Kidney glomerular epithelial cell (primary cell): ENCODE measurements at regions not wholly inside any gene's neighbourhood (a gene's known extent, or its start where the extent isn't known, plus 50 kb on each side); places are given as distances from the start of the nearest gene placed in this dataset.
"Not testable (repeated sequence)": the region's sequence is repeated elsewhere in the genome, so short reads cannot be mapped to it uniquely, and the experiment has no call there.

ENCODE experiments used
- DNase-seq: peaks from one replicate; lab custom pipeline; 2025; lab: John Stamatoyannopoulos, UW

DNA sequence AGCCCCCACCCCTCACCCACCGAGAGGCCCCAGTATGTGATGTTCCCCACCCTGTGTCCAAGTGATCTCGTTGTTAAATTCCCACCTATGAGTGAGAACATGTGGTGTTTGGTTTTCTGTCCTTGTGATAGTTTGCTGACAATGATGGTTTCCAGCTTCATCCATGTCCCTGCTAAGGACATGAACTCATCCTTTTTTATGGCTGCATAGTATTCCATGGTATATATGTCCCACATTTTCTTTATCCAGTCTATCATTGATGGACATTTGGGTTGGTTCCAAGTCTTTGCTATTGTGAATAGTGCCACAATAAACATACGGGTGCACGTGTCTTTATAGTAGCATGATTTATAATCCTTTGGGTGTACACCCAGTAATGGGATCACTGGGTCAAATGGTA is 79.2 kb downstream of the PXDC1 start:
- not testable (repeated sequence) for DNase-seq

- no peak for DNase-seq
Measured at GRCh38 chr6:3671382-3671781, 80.1 kb downstream of the PXDC1 start.

DNA sequence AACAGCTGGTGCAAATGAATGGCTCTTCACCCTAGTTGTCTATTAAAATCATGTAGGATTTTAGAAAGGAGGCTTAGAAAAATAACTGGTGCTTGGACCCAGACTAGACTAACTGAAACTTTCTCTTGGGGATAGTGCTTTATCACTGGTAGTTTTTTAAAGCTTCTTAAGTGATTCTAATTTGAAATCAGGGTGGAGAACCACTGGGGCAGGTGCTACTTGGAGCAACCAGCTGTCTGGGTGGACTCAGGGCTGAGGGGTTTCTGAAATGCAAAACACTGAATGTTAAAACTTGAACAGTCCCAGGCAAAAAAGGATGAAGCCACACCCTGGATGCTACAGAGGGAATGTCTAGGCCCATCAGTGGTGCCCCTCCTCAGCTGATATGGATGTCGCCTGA is 81.2 kb downstream of the PXDC1 start:
- DNase-seq: no peak

GRCh38 chr6:3669916-3670315 is 81.6 kb downstream of the PXDC1 start:
- DNase-seq: no peak

- no peak for DNase-seq
Measured at GRCh38 chr6:3665608-3666007, 85.9 kb downstream of the PXDC1 start.

DNA sequence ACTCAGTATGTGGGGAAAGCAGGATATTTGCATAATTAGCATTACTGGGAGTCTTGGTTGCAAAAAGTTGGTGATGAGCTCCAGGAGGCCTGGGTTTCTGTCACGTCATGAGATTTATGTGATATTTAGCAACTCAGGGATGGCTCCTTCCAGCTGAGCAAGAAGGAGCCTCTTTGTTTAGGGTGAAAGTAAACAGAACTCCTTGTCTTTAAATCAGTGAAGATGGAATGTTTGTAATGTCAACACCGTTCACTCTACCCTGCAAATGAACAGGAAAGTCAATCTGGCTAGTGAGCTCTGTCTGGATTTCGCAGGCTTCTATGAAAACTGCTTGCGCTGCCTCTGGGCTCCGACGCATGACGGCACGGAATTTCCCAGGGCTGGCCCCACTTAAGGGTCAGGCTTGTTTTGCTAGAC is 86.9 kb downstream of the PXDC1 start:
- DNase-seq: peak; percentile 55

DNA sequence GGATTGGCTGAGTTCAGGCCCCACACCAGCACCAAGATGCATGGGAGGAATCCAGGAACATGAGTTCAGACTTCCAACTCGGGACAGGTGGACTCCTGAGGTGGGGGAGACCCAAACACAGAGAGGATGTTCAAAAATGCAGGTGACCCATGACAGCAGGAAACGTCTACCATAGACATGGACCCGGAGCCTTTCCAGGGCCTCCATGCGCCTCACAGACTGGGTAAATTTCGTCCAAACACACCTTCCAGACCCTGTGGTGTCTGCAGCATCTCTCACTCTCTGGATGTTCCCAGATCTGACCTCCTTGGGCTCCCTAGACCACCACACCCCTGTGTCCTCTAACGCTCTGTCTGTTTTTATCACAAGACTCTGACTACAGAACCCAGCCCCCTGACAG is 87.7 kb downstream of the PXDC1 start:
- DNase-seq: no peak

- DNase-seq: no peak
Measured at GRCh38 chr6:3663081-3663480, 88.4 kb downstream of the PXDC1 start.

DNA sequence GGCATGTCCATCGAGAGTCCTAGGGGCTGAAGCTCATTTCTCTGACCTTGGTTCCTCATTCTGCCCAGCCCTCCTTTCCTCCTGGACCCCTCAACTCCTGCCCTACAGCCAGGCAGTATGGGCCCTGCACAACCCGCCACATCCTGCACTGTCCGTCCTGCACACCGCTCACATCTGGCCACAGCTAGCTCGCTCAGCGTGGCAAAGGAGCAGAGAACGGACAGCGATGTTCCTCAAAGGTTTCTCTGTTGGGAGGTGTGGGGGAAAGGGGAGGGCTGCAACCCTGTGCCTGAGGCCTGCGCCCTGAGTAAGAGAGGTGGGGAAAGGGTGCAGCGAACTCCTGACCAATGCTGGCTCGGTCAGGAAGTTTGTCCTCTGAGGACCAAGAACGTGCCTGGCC is 90.1 kb downstream of the PXDC1 start:
- no peak for DNase-seq

DNA sequence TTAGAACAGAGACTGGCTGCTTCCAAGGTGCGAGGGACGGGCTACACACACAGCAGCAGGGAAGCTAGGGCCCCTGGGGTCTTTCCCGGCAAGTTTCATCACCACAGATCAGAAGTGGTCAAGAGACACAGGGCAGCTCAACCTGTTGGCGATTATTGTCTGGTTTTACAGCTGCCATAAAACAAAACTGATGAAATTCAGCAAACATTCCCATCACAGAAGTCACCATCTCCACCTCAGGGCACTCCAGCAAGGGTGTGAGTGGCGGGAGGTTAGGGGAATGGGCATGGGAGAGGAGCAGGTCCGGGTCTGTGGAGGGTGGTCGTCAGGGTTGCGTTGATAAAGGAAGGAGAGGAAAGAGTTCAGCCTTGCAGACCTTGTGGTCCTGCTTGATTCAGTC is 91.0 kb downstream of the PXDC1 start:
- no peak for DNase-seq

DNA sequence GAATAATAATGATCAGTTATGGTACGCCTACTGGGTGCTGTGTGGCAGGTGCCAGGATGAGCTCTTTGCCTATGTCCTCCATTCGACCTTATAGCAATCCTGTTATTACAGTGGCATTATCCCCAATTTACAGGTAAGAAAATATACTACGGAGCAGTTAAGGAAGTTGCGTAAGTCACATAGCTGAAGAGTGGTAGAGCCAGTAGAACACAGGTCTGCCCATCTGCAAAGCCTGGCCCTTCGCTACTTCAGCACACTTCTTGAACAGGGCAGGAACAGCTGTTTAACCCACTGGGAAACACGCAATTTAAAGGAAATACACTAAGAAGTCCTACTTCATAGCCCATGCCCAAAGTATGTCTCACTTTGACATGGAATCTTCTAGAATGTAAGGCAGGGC is 91.8 kb downstream of the PXDC1 start:
- no peak for DNase-seq

DNA sequence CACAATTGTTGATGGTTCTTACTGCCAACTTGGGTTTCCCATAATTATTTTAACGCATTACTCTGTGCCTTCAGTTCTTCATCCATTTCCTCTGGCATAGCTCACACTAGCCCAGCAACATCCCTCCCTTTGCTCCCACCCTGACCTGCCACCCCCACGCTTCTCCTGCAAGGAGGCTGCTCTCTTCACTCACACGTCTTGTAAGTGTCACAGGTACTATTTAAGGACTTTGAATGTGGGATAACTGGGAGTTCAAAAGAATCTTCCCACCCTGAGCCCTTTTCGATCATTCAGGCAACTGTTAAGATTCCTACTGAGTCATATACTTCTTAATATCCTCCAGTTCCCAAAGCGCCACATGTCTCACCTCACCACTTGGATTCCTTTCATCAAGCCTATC is 95.4 kb downstream of the PXDC1 start:
- no peak for DNase-seq

DNA sequence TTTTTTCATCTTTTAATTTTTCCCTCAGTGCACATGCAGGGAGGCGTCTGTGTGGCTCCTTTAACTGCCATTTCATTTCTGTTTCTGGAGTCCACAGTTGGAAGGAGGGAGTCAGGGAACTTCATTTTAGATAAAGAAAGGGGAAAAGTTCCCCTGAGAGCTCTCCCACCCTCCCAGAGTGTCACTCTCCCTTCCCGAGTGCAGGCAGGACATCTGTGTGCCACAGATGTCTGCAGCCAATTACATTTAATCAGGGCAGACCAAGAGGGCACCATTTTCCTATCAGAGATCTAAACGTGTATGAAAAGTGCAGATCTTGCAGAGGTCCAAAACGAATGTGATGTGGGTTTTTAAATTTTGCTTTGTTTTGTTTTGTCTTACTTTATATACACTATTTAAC is 96.6 kb downstream of the PXDC1 start:
- no peak for DNase-seq

- DNase-seq: no peak
Measured at GRCh38 chr6:3654436-3654835, 97.1 kb downstream of the PXDC1 start.

DNA sequence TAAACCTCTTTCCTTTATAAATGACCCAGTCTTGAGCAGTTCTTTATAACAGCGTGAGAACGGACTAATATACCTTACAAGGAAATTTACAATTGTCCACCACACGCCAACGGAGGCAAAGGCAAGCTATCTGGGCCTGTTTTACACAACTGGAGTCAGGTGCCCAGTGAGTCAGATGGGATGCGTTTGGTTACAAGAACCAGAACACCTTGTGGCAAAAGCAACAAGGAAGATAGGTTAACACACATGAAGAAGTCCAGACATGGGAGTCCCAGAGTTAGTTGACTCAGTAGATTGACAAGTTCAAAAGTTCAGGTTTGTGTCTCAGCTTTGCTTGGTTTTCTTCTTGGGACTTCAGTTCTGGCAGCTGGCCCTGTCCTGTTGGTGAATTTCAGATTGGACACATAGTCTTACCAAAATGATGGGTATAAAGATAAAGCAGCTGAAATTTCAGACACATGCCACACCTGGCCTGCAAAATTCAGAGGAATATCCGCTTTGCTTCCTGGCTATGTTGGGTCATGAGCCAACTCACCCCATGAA is 97.9 kb downstream of the PXDC1 start:
- no peak for DNase-seq

GRCh38 chr6:3651698-3652229 is 99.7 kb downstream of the PXDC1 start:
- no peak for DNase-seq

- no peak for DNase-seq
Measured at GRCh38 chr6:3650959-3651697, 100.4 kb downstream of the PXDC1 start.

DNA sequence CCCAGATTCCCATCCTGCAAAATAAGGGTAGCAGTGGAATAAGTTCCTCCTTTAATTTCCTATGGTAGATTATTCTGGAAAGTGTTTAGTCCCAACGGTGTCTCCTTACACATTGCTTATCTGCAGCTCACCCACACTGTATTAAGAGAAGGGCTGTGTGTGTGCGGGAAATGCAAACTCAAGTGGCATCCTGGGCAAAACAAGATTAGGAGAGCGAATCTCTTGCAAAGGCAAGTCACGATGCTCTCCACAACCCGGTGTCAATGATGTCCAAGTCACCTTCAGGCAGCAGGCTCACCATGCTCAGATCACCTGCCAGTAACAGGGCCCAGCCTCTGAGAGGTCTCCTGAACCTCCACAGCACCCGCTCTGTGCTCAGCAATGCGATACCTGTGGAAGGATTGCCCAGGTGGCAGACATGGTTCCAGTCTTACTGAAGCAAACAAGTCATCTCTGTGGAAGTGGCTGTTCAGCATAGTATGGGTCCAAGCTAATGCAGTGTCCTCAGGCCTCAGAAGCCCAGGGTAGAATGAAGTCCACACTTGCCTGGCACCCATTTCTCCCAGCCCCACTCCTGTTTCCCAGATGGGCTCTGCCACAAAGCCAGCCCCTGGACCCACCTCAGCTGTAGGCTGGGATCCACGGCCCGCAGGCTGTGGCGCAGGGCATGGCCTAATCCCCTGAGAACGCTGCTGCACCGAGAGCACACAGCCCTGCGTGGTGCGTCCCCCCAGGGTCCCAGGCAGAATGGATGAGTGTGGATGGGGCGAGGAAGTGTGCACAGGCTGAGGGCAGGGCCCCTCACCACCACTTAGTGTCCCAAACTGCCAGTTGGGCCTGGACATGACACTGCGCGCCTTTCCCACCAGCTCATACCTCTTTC is 101.2 kb downstream of the PXDC1 start:
- DNase-seq: no peak

DNA sequence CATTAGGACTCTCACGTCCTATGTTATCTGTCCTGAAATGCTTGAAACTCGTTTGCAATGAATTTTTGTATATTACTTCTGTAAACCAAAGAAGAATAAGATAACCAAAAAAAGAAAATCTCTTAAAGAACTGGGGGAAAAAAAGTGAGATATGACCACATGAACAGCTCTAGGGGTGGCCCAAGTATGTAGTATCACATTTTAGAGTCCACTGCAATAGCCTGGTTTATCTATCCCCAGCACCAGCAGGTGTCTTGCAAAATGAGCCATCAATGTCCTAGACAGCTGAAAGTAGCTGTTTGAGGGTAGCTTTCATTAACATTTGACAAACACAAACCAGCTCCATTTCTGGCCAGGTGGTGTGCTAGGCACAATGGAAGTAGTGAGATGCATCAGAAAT is 102.8 kb downstream of the PXDC1 start:
- no peak for DNase-seq

GRCh38 chr6:3646616-3647362 is 104.7 kb downstream of the PXDC1 start:
- no peak for DNase-seq

- DNase-seq: no peak
Measured at GRCh38 chr6:3644739-3645012, 106.8 kb downstream of the PXDC1 start.
